ENCODE measurements at regions not wholly inside any gene's neighbourhood (a gene's known extent, or its start where the extent isn't known, plus 50 kb on each side); places are given as distances from the start of the nearest gene placed in this dataset.

GRCh38 chr4:126435491-126435890 lies 1120.7 kb downstream of the FAT4 start:
- Histone ChIP-seq H3K27me3 (no peaks in the 10 kb centered on the region), H3K27ac (no peak overlapping the region)
- no peak for DNase-seq

GRCh38 chr4:126440297-126440696 lies 1125.5 kb downstream of the FAT4 start:
- H3K27ac ChIP-seq: no peak overlapping the region
- no peaks in the 10 kb centered on the region for H3K27me3 ChIP-seq
- 0 out of 2 replicates have a peak, but pooled peaks cover under 1% of the 10 kb centered on the region for H3K4me1 ChIP-seq
- no peaks in the 10 kb centered on the region for H3K36me3 ChIP-seq
- H3K9me3 ChIP-seq (replicated peaks): no peaks in the 10 kb centered on the region
- no peak for DNase-seq
- H3K4me3 ChIP-seq: no peak overlapping the region

More at GRCh38 chr4:126435491-126435890, 1120.7 kb downstream of the FAT4 start:
- Histone ChIP-seq H3K9me3 (replicated peaks) (no peaks in the 10 kb centered on the region), H3K4me3 (no peak overlapping the region), H3K36me3 (0 out of 2 replicates have a peak, but pooled peaks cover 2% of the 10 kb centered on the region), H3K4me1 (no peaks in the 10 kb centered on the region)

- DNase-seq: no peak
- H3K27me3 ChIP-seq: no peaks in the 10 kb centered on the region
- no peak overlapping the region for H3K4me3 ChIP-seq
- H3K4me1 ChIP-seq: peaks cover 6% of the 10 kb centered on the region; the same call in 1 of the 2 replicates
- H3K36me3 ChIP-seq: no peaks in the 10 kb centered on the region
- no peak overlapping the region for H3K27ac ChIP-seq
- H3K9me3 ChIP-seq (replicated peaks): no peaks in the 10 kb centered on the region
Observed at GRCh38 chr4:126441173-126442035, 1126.6 kb downstream of the FAT4 start.

GRCh38 chr4:126445596-126445995 lies 1130.8 kb downstream of the FAT4 start:
- peaks cover 6% of the 10 kb centered on the region; the same call in 1 of the 2 replicates for H3K4me1 ChIP-seq
- peak in 1 of 2 experiments; percentile 4 for DNase-seq
- no peaks in the 10 kb centered on the region for H3K9me3 ChIP-seq (replicated peaks)

GRCh38 chr4:126446917-126447316 lies 1132.2 kb downstream of the FAT4 start:
- no peaks in the 10 kb centered on the region for H3K36me3 ChIP-seq
- H3K4me3 ChIP-seq: no peak overlapping the region
- no peaks in the 10 kb centered on the region for H3K9me3 ChIP-seq (replicated peaks)
- peaks cover 6% of the 10 kb centered on the region; the same call in 1 of the 2 replicates for H3K4me1 ChIP-seq
- no peak overlapping the region for H3K27ac ChIP-seq
- DNase-seq: no peak
- H3K27me3 ChIP-seq: no peaks in the 10 kb centered on the region

More at GRCh38 chr4:126445596-126445995, 1130.8 kb downstream of the FAT4 start:
- Histone ChIP-seq H3K36me3 (no peaks in the 10 kb centered on the region), H3K4me3 (no peak overlapping the region), H3K27me3 (no peaks in the 10 kb centered on the region), H3K27ac (no peak overlapping the region)

GRCh38 chr4:126448086-126448845 lies 1133.5 kb downstream of the FAT4 start:
- H3K4me3 ChIP-seq: no peak overlapping the region
- no peak overlapping the region for H3K27ac ChIP-seq
- H3K36me3 ChIP-seq: no peaks in the 10 kb centered on the region
- no peaks in the 10 kb centered on the region for H3K27me3 ChIP-seq
- H3K9me3 ChIP-seq (replicated peaks): no peaks in the 10 kb centered on the region
- no peak for DNase-seq
- peaks cover 6% of the 10 kb centered on the region; the same call in 1 of the 2 replicates for H3K4me1 ChIP-seq

GRCh38 chr4:126451237-126451873 lies 1136.6 kb downstream of the FAT4 start:
- no peak for DNase-seq
- H3K4me1 ChIP-seq: no peaks in the 10 kb centered on the region
- no peak overlapping the region for H3K27ac ChIP-seq
- no peaks in the 10 kb centered on the region for H3K36me3 ChIP-seq
- no peaks in the 10 kb centered on the region for H3K27me3 ChIP-seq
- H3K4me3 ChIP-seq: no peak overlapping the region
- H3K9me3 ChIP-seq (replicated peaks): no peaks in the 10 kb centered on the region

GRCh38 chr4:126455865-126456264 lies 1141.1 kb downstream of the FAT4 start:
- DNase-seq: no peak
- H3K27ac ChIP-seq: no peak overlapping the region
- H3K4me1 ChIP-seq: no peaks in the 10 kb centered on the region
- no peaks in the 10 kb centered on the region for H3K27me3 ChIP-seq
- H3K4me3 ChIP-seq: no peak overlapping the region
- no peaks in the 10 kb centered on the region for H3K36me3 ChIP-seq
- H3K9me3 ChIP-seq (replicated peaks): no peaks in the 10 kb centered on the region

GRCh38 chr4:126458993-126459392 lies 1144.2 kb downstream of the FAT4 start:
- H3K4me1 ChIP-seq: no peaks in the 10 kb centered on the region
- H3K36me3 ChIP-seq: no peaks in the 10 kb centered on the region
- H3K27me3 ChIP-seq: no peaks in the 10 kb centered on the region
- H3K4me3 ChIP-seq: no peak overlapping the region
- no peak for DNase-seq
- H3K27ac ChIP-seq: no peak overlapping the region
- H3K9me3 ChIP-seq (replicated peaks): no peaks in the 10 kb centered on the region

GRCh38 chr4:126465341-126465740 lies 1150.6 kb downstream of the FAT4 start:
- no peaks in the 10 kb centered on the region for H3K9me3 ChIP-seq (replicated peaks)
- no peaks in the 10 kb centered on the region for H3K4me1 ChIP-seq

GRCh38 chr4:126466848-126467247 lies 1152.1 kb downstream of the FAT4 start:
- Histone ChIP-seq H3K27me3 (no peaks in the 10 kb centered on the region), H3K4me3 (no peak overlapping the region), H3K27ac (no peak overlapping the region), H3K9me3 (replicated peaks) (no peaks in the 10 kb centered on the region), H3K36me3 (no peaks in the 10 kb centered on the region), H3K4me1 (no peaks in the 10 kb centered on the region)
- no peak for DNase-seq

More at GRCh38 chr4:126465341-126465740, 1150.6 kb downstream of the FAT4 start:
- H3K27ac ChIP-seq: no peak overlapping the region
- H3K27me3 ChIP-seq: no peaks in the 10 kb centered on the region
- no peak for DNase-seq
- no peak overlapping the region for H3K4me3 ChIP-seq
- H3K36me3 ChIP-seq: no peaks in the 10 kb centered on the region

- no peaks in the 10 kb centered on the region for H3K9me3 ChIP-seq (replicated peaks)
- H3K36me3 ChIP-seq: no peaks in the 10 kb centered on the region
- no peak overlapping the region for H3K4me3 ChIP-seq
- no peaks in the 10 kb centered on the region for H3K27me3 ChIP-seq
- no peaks in the 10 kb centered on the region for H3K4me1 ChIP-seq
- no peak overlapping the region for H3K27ac ChIP-seq
- no peak for DNase-seq
Observed at GRCh38 chr4:126468144-126468543, 1153.4 kb downstream of the FAT4 start.

- Histone ChIP-seq H3K4me3 (no peak overlapping the region), H3K36me3 (no peaks in the 10 kb centered on the region), H3K27ac (no peak overlapping the region), H3K9me3 (replicated peaks) (no peaks in the 10 kb centered on the region), H3K4me1 (no peaks in the 10 kb centered on the region), H3K27me3 (no peaks in the 10 kb centered on the region)
- no peak for DNase-seq
Observed at GRCh38 chr4:126470862-126471261, 1156.1 kb downstream of the FAT4 start.

- Histone ChIP-seq H3K9me3 (replicated peaks) (no peaks in the 10 kb centered on the region), H3K27me3 (no peaks in the 10 kb centered on the region), H3K4me3 (no peak overlapping the region), H3K4me1 (no peaks in the 10 kb centered on the region), H3K36me3 (no peaks in the 10 kb centered on the region), H3K27ac (no peak overlapping the region)
- DNase-seq: no peak
Observed at GRCh38 chr4:126475730-126476129, 1157.0 kb upstream of the INTU start.

GRCh38 chr4:126479709-126480108 lies 1153.0 kb upstream of the INTU start:
- Histone ChIP-seq H3K36me3 (no peaks in the 10 kb centered on the region), H3K9me3 (replicated peaks) (no peaks in the 10 kb centered on the region), H3K4me3 (no peak overlapping the region), H3K27me3 (no peaks in the 10 kb centered on the region), H3K4me1 (no peaks in the 10 kb centered on the region), H3K27ac (no peak overlapping the region)
- no peak for DNase-seq

All from SJCRH30 (cell line).